ENCODE measurements at regions not wholly inside any gene's neighbourhood (a gene's known extent, or its start where the extent isn't known, plus 50 kb on each side); places are given as distances from the start of the nearest gene placed in this dataset.

- DNase-seq = no peak
- Histone ChIP-seq H3K27me3 (no peaks in the 10 kb centered on the region), H3K4me3 (ENCODE audit: low read depth, low read length) (no peak overlapping the region), H3K9me3 (no peaks in the 10 kb centered on the region), H3K4me1 (no peaks in the 10 kb centered on the region; the same call in 1 of the 2 replicates), H3K36me3 (no peaks in the 10 kb centered on the region)
- TF ChIP-seq, protein P1, sequence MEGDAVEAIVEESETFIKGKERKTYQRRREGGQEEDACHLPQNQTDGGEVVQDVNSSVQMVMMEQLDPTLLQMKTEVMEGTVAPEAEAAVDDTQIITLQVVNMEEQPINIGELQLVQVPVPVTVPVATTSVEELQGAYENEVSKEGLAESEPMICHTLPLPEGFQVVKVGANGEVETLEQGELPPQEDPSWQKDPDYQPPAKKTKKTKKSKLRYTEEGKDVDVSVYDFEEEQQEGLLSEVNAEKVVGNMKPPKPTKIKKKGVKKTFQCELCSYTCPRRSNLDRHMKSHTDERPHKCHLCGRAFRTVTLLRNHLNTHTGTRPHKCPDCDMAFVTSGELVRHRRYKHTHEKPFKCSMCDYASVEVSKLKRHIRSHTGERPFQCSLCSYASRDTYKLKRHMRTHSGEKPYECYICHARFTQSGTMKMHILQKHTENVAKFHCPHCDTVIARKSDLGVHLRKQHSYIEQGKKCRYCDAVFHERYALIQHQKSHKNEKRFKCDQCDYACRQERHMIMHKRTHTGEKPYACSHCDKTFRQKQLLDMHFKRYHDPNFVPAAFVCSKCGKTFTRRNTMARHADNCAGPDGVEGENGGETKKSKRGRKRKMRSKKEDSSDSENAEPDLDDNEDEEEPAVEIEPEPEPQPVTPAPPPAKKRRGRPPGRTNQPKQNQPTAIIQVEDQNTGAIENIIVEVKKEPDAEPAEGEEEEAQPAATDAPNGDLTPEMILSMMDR (IDR thresholded peaks at IDR 0.05; ENCODE audit: low read depth, low read length) = no peak
Observed at GRCh38 chr10:101285519-101286070, 56.3 kb upstream of the LBX1 start.

DNA sequence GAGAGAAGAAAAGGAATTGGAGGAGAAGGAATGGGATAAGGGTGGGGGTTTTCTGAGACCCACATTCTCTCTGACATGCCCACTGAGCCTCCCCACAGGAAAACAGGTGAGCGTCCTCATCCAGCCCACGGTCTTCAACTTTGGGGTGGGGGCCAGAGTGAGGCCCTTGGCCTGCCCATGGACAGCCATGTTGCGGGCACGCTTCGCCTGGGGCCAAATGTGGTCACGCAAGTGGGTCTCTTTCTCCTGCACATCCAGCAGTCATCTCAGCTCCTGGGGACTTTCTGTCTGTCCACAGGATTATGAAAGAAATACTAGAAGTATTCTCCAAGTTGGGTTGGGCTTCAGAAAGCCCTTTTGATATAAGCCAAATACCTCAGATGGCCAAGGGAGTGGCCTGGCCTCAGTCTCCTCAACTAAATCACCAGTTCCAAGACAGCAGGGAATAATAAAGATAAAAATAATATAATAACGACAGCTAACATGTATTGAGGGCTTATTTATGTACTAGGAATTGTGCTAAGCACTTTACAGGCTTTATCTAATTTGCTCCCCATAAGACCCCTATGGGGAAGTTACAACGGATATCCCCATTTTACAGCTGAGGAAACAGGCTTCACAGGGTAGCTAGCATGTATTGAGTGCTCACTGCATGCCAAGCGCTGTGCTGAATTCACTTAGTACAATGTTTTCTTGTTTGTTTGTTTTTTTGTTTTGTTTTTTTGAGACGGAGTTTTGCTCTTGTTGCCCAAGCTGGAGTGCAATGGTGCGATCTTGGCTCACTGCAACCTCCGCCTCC lies 57.2 kb upstream of the LBX1 start:
- TF ChIP-seq, protein P1 (IDR thresholded peaks at IDR 0.05; ENCODE audit: low read depth, low read length) = no peak
- no peaks in the 10 kb centered on the region; the same call in 1 of the 2 replicates for H3K4me1 ChIP-seq
- no peaks in the 10 kb centered on the region for H3K36me3 ChIP-seq
- no peaks in the 10 kb centered on the region for H3K9me3 ChIP-seq
- no peak for DNase-seq
- no peak overlapping the region for H3K4me3 ChIP-seq (ENCODE audit: low read depth, low read length)
- H3K27me3 ChIP-seq = no peaks in the 10 kb centered on the region

GRCh38 chr10:101287183-101287996 lies 58.1 kb upstream of the LBX1 start:
- Histone ChIP-seq H3K27me3 (no peaks in the 10 kb centered on the region), H3K36me3 (no peaks in the 10 kb centered on the region), H3K9me3 (no peaks in the 10 kb centered on the region), H3K4me1 (no peaks in the 10 kb centered on the region; the same call in 1 of the 2 replicates), H3K4me3 (ENCODE audit: low read depth, low read length) (no peak overlapping the region)
- TF ChIP-seq, protein P1 (IDR thresholded peaks at IDR 0.05; ENCODE audit: low read depth, low read length) = no peak
- no peak for DNase-seq

DNA sequence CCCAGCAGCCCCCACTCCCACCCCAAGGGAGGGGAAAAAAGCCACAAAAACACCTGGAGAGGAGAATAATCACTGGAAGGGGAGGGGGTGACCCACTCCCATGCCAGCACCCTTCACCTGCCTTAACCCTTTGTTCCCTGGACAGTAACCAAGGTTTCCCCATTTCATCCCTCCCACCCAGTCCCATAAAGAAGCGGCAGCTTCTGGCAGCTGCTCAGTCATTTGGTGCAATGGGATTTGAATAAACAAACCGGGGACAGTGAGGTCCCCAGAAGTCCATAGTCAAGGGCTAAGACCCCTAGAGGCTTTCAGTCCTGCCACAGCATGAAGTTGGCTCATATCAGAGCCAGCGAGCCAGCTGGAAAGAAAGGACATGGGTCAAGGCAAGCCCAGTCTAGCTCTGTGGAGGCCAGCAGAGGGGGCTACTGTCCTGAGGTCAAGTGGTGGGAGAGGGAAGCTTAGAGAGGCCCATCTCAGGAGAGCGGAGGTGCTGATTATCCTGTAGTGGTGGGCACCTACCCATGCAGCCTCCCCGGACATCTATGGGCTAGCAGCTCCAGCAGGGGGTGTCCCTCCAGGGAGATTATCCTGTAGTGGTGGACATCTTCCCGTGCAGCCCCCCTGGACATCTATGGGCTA lies 58.9 kb upstream of the LBX1 start:
- Histone ChIP-seq H3K36me3 (no peaks in the 10 kb centered on the region), H3K27me3 (no peaks in the 10 kb centered on the region), H3K4me3 (ENCODE audit: low read depth, low read length) (no peak overlapping the region), H3K9me3 (no peaks in the 10 kb centered on the region), H3K4me1 (no peaks in the 10 kb centered on the region)
- DNase-seq = peak; percentile 62
- TF ChIP-seq, protein P1 (IDR thresholded peaks at IDR 0.05; ENCODE audit: low read depth, low read length) = peak; percentile 63

GRCh38 chr10:101289541-101289940 lies 60.3 kb upstream of the LBX1 start:
- H3K36me3 ChIP-seq = no peaks in the 10 kb centered on the region
- no peak for DNase-seq
- H3K4me1 ChIP-seq = no peaks in the 10 kb centered on the region
- no peak overlapping the region for H3K4me3 ChIP-seq (ENCODE audit: low read depth, low read length)
- no peaks in the 10 kb centered on the region for H3K9me3 ChIP-seq
- TF ChIP-seq, protein P1 (IDR thresholded peaks at IDR 0.05; ENCODE audit: low read depth, low read length) = no peak
- no peaks in the 10 kb centered on the region for H3K27me3 ChIP-seq

Data from BE2C (cell line).